HG03521 (cell line): ENCODE measurements at regions not wholly inside any gene's neighbourhood (a gene's known extent, or its start where the extent isn't known, plus 50 kb on each side); places are given as distances from the start of the nearest gene placed in this dataset.

Experiments
- ATAC-seq: cut with Tn5 transposase; IDR thresholded peaks from one replicate; pipeline ENCODE4 v1.9.1; 2021; ENCODE audit warnings: mild to moderate bottlenecking, moderate library complexity; ENCODE audit not compliant: unreplicated experiment

DNA sequence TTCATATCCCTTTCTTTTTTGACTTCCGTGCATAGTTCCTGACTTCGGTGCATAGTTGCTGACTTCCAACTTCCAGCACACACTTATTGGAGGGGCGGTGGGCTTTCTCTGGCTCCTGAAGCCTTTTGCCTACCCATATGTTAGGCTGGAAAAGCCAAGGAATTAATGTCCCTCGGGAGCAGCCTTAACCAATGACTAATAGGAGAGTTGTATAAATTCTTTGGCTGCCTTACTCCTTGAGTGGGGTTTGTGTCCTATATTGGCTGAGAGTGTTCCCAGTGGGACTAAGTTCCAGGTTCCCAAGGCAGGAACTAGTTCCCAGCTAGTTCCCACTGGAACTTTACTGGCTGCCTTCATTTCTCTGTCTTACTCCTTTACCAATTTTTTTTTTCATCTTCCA is 105.7 kb downstream of the ZNF326 start:
- ATAC-seq = no peak

DNA sequence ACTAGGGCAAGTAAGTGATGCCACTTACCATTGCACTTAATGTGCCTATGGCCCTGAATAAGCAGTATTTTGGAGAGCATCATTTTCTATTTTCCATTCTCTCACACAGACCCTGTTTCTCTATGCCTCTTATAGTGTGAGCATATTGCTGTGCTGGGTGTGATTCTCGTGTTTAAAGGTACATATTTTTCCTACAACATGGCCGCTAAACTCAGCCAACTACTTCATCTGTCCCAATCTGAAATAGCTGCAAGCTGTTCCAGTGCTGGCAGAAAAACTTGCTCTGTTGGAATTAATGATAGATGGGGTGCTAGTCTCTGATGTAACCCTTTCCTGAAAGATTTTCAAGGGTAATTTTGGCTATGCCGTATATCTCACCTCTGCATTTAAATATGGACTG is 97.5 kb downstream of the ZNF326 start:
- no peak for ATAC-seq
